HG02885 (cell line): ENCODE measurements at regions not wholly inside any gene's neighbourhood (a gene's known extent, or its start where the extent isn't known, plus 50 kb on each side); places are given as distances from the start of the nearest gene placed in this dataset.

Source experiments
- ATAC-seq: cut with Tn5 transposase; IDR thresholded peaks from one replicate; pipeline ENCODE4 v1.9.1; 2021; ENCODE audit warnings: mild to moderate bottlenecking; ENCODE audit not compliant: unreplicated experiment, poor library complexity

DNA sequence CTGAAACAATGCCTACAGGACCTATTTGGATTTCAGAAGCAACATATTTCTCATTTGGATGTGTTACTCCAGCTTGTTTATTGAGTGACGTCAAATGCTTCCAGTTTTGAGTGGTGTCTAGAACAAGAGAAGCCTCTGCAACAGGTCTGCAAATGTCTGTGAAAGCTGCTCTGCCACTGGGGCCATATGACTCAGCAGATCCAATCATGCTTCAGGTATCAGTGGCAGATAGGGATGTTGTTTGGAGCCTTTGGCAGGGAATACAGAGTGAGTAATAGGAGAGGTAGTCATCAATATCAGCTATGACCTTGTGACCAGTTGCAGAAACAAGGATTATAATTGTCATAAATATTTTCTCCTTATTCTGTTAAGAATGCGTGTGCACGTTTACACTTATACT lies 141.1 kb upstream of the ZXDA start:
- no peak for ATAC-seq

DNA sequence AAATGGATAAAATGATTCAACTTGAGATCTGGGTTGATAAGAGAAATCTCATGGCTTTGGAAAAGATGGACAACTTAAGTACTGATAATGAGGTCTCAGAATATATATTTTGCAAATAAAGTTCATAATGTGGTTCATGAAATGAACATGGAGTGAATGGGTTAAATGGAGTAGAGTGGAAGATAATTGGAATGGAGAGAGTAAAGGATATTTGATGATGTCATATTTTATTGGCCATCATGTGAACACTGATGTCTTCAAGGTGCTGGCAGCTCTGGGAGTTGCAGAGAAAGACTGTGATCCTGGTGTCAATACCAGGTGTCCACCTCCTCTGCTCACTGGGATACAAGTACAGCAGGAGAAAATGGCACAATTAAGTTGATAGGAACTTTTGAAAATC lies 133.9 kb upstream of the ZXDA start:
- no peak for ATAC-seq

DNA sequence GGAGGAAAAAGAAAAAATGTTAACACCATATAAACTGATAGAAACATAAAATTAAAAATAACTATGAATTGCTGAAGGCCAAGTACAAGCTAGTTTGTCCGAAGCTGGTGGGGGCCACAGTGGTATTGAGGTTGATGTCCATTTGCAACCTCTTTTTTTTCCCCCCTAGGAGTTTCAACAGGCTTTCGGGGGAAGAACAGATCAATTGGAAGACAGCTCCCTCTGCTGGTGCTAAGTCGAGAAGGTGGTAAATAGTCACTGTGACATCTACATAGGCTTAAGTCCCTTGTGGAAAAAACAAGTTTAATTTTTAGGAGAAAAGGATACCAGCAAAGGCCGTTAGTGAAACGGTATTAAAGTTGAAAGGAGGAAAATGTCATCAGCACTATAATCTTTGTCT lies 115.7 kb upstream of the ZXDA start:
- peak; percentile 81 for ATAC-seq

DNA sequence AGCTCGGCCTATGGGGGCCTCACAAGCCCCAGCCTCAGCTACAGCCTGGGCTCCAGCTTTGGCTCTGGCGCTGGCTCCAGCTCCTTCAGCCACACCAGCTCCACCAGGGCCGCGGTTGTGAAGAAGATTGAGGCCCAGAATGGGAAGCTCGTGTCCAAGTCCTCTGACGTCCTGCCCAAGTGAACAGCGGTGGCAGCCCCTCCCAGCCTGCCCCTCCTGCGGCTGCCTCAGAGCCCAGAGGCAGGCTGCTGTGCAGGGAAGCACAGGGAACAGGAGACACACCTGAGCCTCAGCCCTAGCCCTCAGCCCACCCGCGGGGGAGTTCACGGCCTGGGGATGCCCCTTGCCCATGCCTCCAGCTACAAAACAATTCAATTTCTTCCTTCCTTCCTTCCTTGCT lies 75.7 kb upstream of the ZXDA start:
- ATAC-seq: no peak

DNA sequence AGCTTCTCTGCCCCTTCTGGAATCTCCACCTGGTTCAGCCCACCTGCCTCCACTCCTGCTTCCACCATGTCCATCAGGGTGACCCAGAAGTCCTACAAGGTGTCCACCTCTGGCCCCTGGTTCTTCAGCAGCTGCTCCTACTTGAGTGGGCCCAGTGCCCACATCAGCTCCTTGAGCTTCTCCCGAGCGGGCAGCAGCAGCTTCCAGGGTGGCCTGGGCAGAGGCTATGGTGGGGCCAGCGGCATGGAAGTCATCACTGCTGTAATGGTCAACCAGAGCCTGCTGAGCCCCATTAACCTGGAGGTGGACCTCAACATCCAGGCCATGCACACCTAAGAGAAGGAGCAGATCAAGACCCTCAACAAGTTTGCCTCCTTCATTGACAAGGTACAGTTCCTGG lies 74.4 kb upstream of the ZXDA start:
- ATAC-seq: no peak

DNA sequence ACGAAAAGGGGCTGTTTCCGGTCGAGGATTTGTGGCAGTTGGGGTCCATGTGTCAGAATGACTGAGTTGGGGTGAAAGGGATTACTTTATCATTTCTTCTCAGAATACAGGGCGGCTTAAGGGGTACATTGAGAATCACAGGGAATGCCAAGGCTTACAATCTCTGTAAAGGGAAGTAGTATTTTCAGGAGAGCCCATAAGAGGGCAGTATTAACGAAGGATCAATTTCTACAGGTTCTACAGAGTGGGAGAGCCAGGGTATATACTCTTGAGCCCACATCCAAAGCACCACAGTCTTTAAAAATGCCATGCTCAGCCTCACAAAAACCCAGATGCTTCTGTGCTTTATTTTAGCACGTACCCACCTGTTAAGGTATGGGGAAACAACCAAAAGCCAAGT lies 67.7 kb upstream of the ZXDA start:
- no peak for ATAC-seq

DNA sequence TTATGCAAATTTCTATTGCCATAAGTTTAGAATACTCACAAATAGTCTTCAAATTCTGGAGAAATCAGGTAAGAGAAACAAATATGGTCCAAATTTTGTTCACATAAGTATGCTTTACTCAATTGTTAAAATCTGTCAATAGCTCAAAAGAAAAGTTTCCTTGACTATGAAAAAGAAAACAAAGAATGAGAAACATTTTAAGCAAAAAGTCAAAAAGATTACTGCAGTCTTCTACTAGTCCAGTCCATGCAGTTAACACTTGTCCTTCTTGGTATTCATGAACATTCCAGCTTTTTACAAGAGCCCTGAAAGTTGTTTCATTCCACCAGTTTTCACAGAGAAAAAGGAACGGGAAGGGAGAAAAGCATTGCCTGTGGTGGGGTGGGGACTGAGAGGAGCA lies 54.7 kb upstream of the ZXDA start:
- ATAC-seq: no peak
